DND-41 (cell line): ENCODE measurements at regions not wholly inside any gene's neighbourhood (a gene's known extent, or its start where the extent isn't known, plus 50 kb on each side); places are given as distances from the start of the nearest gene placed in this dataset.

ENCODE experiments used
- EZH2 ChIP-seq: IDR thresholded peaks from 3 replicates; pipeline ENCODE4 v1.6.1; 2012; ENCODE audit warnings: borderline replicate concordance, low read depth, mild to moderate bottlenecking, moderate library complexity, low read length, inconsistent platforms; ENCODE audit not compliant: severe bottlenecking
- TF ChIP-seq, protein P1 (sequence below): IDR thresholded peaks from 2 replicates; pipeline ENCODE4 v1.5.1; 2012; ENCODE audit warnings: borderline replicate concordance, low read length, moderate library complexity, mild to moderate bottlenecking; ENCODE audit not compliant: poor library complexity, severe bottlenecking; ENCODE audit errors: extremely low read depth

DNA sequence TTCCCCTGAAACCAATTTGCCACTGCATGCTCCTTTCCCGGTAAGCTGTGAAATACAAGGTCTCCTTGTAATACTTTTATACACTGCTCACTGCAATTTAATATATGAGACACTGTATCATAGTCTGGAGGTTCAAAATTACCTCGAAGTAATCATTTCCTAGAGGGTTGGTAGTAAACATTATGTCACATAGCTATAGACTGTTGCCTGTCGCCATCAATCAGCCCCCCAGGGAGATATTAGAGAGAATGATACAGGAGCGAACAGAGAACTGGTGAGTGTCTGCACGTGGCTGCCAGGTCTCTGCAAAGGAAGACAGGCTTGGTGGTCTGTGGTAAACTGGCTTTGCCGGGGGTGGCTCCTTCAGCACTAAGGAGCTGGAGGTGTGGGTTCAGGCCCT is 165.5 kb upstream of the WSCD2 start:
- TF ChIP-seq, protein P1, sequence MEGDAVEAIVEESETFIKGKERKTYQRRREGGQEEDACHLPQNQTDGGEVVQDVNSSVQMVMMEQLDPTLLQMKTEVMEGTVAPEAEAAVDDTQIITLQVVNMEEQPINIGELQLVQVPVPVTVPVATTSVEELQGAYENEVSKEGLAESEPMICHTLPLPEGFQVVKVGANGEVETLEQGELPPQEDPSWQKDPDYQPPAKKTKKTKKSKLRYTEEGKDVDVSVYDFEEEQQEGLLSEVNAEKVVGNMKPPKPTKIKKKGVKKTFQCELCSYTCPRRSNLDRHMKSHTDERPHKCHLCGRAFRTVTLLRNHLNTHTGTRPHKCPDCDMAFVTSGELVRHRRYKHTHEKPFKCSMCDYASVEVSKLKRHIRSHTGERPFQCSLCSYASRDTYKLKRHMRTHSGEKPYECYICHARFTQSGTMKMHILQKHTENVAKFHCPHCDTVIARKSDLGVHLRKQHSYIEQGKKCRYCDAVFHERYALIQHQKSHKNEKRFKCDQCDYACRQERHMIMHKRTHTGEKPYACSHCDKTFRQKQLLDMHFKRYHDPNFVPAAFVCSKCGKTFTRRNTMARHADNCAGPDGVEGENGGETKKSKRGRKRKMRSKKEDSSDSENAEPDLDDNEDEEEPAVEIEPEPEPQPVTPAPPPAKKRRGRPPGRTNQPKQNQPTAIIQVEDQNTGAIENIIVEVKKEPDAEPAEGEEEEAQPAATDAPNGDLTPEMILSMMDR, result no peak
- TF ChIP-seq EZH2, result no peak
